Endothelial cell (in vitro differentiated cells): ENCODE measurements at regions not wholly inside any gene's neighbourhood (a gene's known extent, or its start where the extent isn't known, plus 50 kb on each side); places are given as distances from the start of the nearest gene placed in this dataset.
"Not testable (repeated sequence)": the region's sequence is repeated elsewhere in the genome, so short reads cannot be mapped to it uniquely, and the experiment has no call there.

ENCODE experiments used
- DNase-seq: peaks from one replicate; pipeline ENCODE4 v3.0.0; 2021; ENCODE audit warnings: low spot score
- H3K27ac Mint-ChIP-seq: one replicate; pipeline ENCODE4 v1.8.0; 2021; ENCODE audit warnings: mixed read lengths, inconsistent platforms; ENCODE audit not compliant: unreplicated experiment
- H3K27me3 Mint-ChIP-seq: one replicate; pipeline ENCODE4 v1.8.0; 2021; ENCODE audit warnings: mild to moderate bottlenecking, moderate library complexity, mixed read lengths, inconsistent platforms; ENCODE audit not compliant: unreplicated experiment
- H3K36me3 Mint-ChIP-seq: one replicate; pipeline ENCODE4 v1.8.0; 2021; ENCODE audit warnings: mild to moderate bottlenecking, low read depth, mixed read lengths, inconsistent platforms; ENCODE audit not compliant: unreplicated experiment
- H3K4me1 Mint-ChIP-seq: one replicate; pipeline ENCODE4 v1.8.0; 2021; ENCODE audit warnings: mild to moderate bottlenecking, mixed read lengths, inconsistent platforms; ENCODE audit not compliant: unreplicated experiment
- H3K4me3 Mint-ChIP-seq: one replicate; pipeline ENCODE4 v1.8.0; 2021; ENCODE audit warnings: mild to moderate bottlenecking, mixed read lengths, inconsistent platforms; ENCODE audit not compliant: unreplicated experiment
- H3K9me3 Mint-ChIP-seq: one replicate; pipeline ENCODE4 v1.8.0; 2021; ENCODE audit warnings: mixed read lengths, inconsistent platforms; ENCODE audit not compliant: unreplicated experiment
- CTCF ChIP-seq: fragments of 200-600 bp; sonication (generic); IDR thresholded peaks from one replicate; pipeline ENCODE4 v1.5.0; 2021; ENCODE audit warnings: antibody characterized with exemption; ENCODE audit not compliant: unreplicated experiment

DNA sequence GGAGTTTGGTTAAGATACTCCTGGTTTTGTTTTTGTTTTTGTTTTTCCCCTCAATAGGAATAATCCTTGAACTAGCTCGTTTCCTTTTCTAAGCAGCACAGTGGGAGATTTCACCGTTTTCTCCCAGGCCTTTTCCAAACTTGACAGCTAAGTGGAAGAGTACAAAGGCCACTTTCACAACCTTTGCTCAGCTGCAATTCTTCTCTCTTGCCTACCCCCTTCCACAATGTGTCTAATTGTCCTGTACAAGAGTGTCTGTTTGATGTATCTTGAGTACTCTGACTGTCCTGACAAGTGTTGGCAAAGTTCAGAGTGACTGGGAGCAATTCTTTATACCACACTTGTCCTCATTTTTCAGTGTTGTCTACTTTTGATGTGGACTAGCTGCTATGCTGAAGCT is 674.3 kb upstream of the AMOT start:
- H3K27me3 Mint-ChIP-seq: no peaks in the 10 kb centered on the region
- TF ChIP-seq CTCF: no peak
- H3K9me3 Mint-ChIP-seq: no peaks in the 10 kb centered on the region
- no peak overlapping the region for H3K4me3 Mint-ChIP-seq
- DNase-seq: no peak
- H3K27ac Mint-ChIP-seq: no peak overlapping the region
- no peaks in the 10 kb centered on the region for H3K36me3 Mint-ChIP-seq
- no peaks in the 10 kb centered on the region for H3K4me1 Mint-ChIP-seq

- Mint-ChIP-seq H3K4me1 (no peaks in the 10 kb centered on the region), H3K4me3 (no peak overlapping the region), H3K9me3 (no peaks in the 10 kb centered on the region), H3K36me3 (no peaks in the 10 kb centered on the region), H3K27me3 (no peaks in the 10 kb centered on the region), H3K27ac (no peak overlapping the region)
- TF ChIP-seq CTCF: no peak
- DNase-seq: no peak
Observed at GRCh38 chrX:113512700-113513395, 672.2 kb upstream of the AMOT start.

DNA sequence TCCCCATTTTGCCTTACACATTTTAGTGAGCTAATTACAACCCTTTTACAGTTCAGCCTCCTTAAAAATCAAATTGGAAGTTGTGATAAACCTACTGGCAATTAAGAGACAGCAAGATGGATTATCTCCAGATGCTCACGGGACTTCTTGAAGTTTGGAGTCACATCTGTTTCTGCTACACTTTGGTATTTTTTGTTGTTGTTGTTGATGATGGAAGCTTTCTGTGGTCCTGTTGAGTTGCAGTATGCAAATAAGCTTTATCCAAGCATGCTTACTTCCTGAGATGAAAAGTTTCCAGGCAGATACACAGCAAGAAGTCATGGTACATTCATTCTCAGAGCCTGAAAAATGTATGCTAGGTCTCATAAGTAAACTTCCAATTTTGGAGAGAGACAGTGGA is 670.0 kb upstream of the AMOT start:
- TF ChIP-seq CTCF: no peak
- Mint-ChIP-seq H3K4me3 (no peak overlapping the region), H3K9me3 (no peaks in the 10 kb centered on the region), H3K27ac (no peak overlapping the region), H3K36me3 (no peaks in the 10 kb centered on the region), H3K4me1 (no peaks in the 10 kb centered on the region), H3K27me3 (no peaks in the 10 kb centered on the region)
- DNase-seq: no peak

DNA sequence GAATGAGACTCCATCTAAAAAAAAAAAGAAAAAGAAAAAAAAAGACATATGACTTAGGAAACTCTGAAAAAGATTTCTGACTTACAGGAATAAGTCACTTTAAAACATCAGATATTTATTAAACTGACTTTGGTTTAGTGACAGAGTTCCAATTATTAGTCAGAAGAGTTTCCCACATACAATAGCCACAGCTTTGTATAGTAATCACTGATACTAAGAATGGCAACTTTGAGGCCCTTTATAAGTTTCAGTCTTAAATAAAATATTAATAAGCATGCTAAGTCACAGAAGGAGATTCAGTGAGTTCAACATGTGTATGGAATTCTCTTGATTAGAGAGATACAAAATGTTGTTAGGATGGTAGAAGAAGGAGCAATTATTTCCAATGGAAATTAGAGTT is 652.3 kb upstream of the AMOT start:
- no peaks in the 10 kb centered on the region for H3K36me3 Mint-ChIP-seq
- no peak for TF ChIP-seq CTCF
- no peak for DNase-seq
- H3K27me3 Mint-ChIP-seq: peaks cover 1% of the 10 kb centered on the region
- H3K27ac Mint-ChIP-seq: no peak overlapping the region
- no peak overlapping the region for H3K4me3 Mint-ChIP-seq
- H3K4me1 Mint-ChIP-seq: no peaks in the 10 kb centered on the region
- H3K9me3 Mint-ChIP-seq: no peaks in the 10 kb centered on the region

- Mint-ChIP-seq H3K27me3 (no peaks in the 10 kb centered on the region), H3K9me3 (no peaks in the 10 kb centered on the region), H3K36me3 (no peaks in the 10 kb centered on the region), H3K4me3 (no peak overlapping the region), H3K27ac (no peak overlapping the region), H3K4me1 (no peaks in the 10 kb centered on the region)
- no peak for DNase-seq
- TF ChIP-seq CTCF: no peak
Observed at GRCh38 chrX:113473418-113473817, 632.8 kb upstream of the AMOT start.

GRCh38 chrX:113473015-113473414 is 632.4 kb upstream of the AMOT start:
- not testable (repeated sequence) for DNase-seq, H3K27ac Mint-ChIP-seq, H3K9me3 Mint-ChIP-seq, H3K27me3 Mint-ChIP-seq, H3K36me3 Mint-ChIP-seq, H3K4me1 Mint-ChIP-seq, H3K4me3 Mint-ChIP-seq
